ENCODE measurements at regions not wholly inside any gene's neighbourhood (a gene's known extent, or its start where the extent isn't known, plus 50 kb on each side); places are given as distances from the start of the nearest gene placed in this dataset.

- WGBS, 2 experiments (ENCODE audit: extremely low coverage in 1 of 2, insufficient coverage in 1 of 2, insufficient read length in 1 of 2, insufficient replicate concordance in 2 of 2, low coverage in 1 of 2, low lambda C conversion rate in 2 of 2, missing lambda C conversion rate in 1 of 2) = 84 to 100% methylated on average over 1 to 8 of the region's 8 CpGs
- Histone ChIP-seq H3K27me3 (replicated peaks in 1 of 4; ENCODE audit: control insufficient read depth in 3 of 4, extremely low read depth in 1 of 4, insufficient read depth in 3 of 4, low read length in 3 of 4) (no peaks in the 10 kb centered on the region), H3K79me1 (ENCODE audit: low read depth, low read length) (no peaks in the 10 kb centered on the region), H3K4ac (replicated peaks; ENCODE audit: insufficient read length, low read depth, low read length) (no peak overlapping the region), H2AFZ (ENCODE audit: low read length) (no peak overlapping the region; the same call in 1 of the 2 replicates), H4K20me1 (replicated peaks in 1 of 2; ENCODE audit: control insufficient read depth in 1 of 2, insufficient read depth in 2 of 2, low read length in 2 of 2) (no peaks in the 10 kb centered on the region), H3K4me3 (ENCODE audit: extremely low read depth in 1 of 4, insufficient read depth in 2 of 4, low read depth in 3 of 4, low read length in 4 of 4) (no peak overlapping the region), H2BK120ac (replicated peaks; ENCODE audit: low read depth, low read length) (no peak overlapping the region), H4K5ac (ENCODE audit: insufficient read length, low read depth, low read length) (no peak overlapping the region), H3K4me1 (replicated peaks in 1 of 4; ENCODE audit: control insufficient read depth in 3 of 4, insufficient read depth in 4 of 4, low read length in 3 of 4) (no peaks in the 10 kb centered on the region), H4K8ac (ENCODE audit: extremely low read depth, insufficient read depth, low read length) (no peak overlapping the region), H3K23ac (ENCODE audit: insufficient read length) (no peak overlapping the region), H3K4me2 (ENCODE audit: insufficient read depth in 1 of 2, low read depth in 2 of 2, low read length in 2 of 2) (no peak overlapping the region), H2BK20ac (ENCODE audit: low read length) (no peak overlapping the region), H3K9me3 (ENCODE audit: insufficient read depth in 2 of 2, low read depth in 1 of 2, low read length in 1 of 2) (no peaks in the 10 kb centered on the region), H3K9ac (replicated peaks in 1 of 4; ENCODE audit: extremely low read depth in 1 of 4, low read depth in 3 of 4, low read length in 3 of 4) (no peak overlapping the region), H2BK15ac (ENCODE audit: low read length) (no peak overlapping the region), H3K18ac (ENCODE audit: extremely low read depth, low read length) (no peak overlapping the region), H3K56ac (replicated peaks; ENCODE audit: insufficient read length, low read depth, low read length) (no peak overlapping the region), H3K79me2 (ENCODE audit: control insufficient read depth in 1 of 2, insufficient read depth in 2 of 2, low read length in 2 of 2) (no peaks in the 10 kb centered on the region), H4K91ac (replicated peaks; ENCODE audit: insufficient read length, low read length) (no peak overlapping the region), H2BK12ac (ENCODE audit: low read depth, low read length) (no peak overlapping the region), H3K27ac (ENCODE audit: low read depth, low read length) (no peak overlapping the region), H3K36me3 (ENCODE audit: control insufficient read depth in 2 of 4, insufficient read depth in 4 of 4, low read length in 3 of 4) (no peaks in the 10 kb centered on the region), H3K23me2 (ENCODE audit: low read depth, low read length) (no peaks in the 10 kb centered on the region), H2BK5ac (ENCODE audit: low read depth, low read length) (no peak overlapping the region), H3K14ac (ENCODE audit: insufficient read length) (no peak overlapping the region), H2AK5ac (ENCODE audit: low read depth, low read length) (no peak overlapping the region)
- FAIRE-seq = no peak
- DNase-seq (ENCODE audit: low read depth in 1 of 2, low spot score in 2 of 2) = no peak
- TF ChIP-seq, protein P1, sequence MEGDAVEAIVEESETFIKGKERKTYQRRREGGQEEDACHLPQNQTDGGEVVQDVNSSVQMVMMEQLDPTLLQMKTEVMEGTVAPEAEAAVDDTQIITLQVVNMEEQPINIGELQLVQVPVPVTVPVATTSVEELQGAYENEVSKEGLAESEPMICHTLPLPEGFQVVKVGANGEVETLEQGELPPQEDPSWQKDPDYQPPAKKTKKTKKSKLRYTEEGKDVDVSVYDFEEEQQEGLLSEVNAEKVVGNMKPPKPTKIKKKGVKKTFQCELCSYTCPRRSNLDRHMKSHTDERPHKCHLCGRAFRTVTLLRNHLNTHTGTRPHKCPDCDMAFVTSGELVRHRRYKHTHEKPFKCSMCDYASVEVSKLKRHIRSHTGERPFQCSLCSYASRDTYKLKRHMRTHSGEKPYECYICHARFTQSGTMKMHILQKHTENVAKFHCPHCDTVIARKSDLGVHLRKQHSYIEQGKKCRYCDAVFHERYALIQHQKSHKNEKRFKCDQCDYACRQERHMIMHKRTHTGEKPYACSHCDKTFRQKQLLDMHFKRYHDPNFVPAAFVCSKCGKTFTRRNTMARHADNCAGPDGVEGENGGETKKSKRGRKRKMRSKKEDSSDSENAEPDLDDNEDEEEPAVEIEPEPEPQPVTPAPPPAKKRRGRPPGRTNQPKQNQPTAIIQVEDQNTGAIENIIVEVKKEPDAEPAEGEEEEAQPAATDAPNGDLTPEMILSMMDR (IDR thresholded peaks at IDR 0.05; ENCODE audit: control extremely low read depth in 1 of 3, insufficient read depth in 1 of 3, low read depth in 1 of 3, low read length in 3 of 3) = no peak
- TF ChIP-seq MAFK (IDR thresholded peaks at IDR 0.05; ENCODE audit: low read depth, low read length) = no peak
- no peak for TF ChIP-seq KDM4A (IDR thresholded peaks at IDR 0.05; ENCODE audit: low read depth, low read length, severe bottlenecking)
- TF ChIP-seq GABPA (IDR thresholded peaks at IDR 0.05; ENCODE audit: borderline replicate concordance, insufficient read depth, low read length) = no peak
- TF ChIP-seq CTBP2 (IDR thresholded peaks at IDR 0.05; ENCODE audit: borderline replicate concordance, insufficient read depth, insufficient read length, low read length) = no peak
- ChIA-PET POLR2A (ENCODE audit: partially characterized antibody) (interaction anchor here (0.7 kb wide), 1 partner anchor 357 kb away, joined by 3 read pairs; no protein-coding TSS in a partner anchor), CTCF (ENCODE audit: partially characterized antibody) (interaction anchor here (0.6 to 4.8 kb wide), 33 partner anchors 10 to 1229 kb away, joined by 3 to 46 read pairs (median 4); no protein-coding TSS in a partner anchor)
Observed at GRCh38 chr7:81500631-81501030, 269.2 kb downstream of the HGF start.
